RWPE1 (cell line): ENCODE measurements at regions not wholly inside any gene's neighbourhood (a gene's known extent, or its start where the extent isn't known, plus 50 kb on each side); places are given as distances from the start of the nearest gene placed in this dataset.

ENCODE experiments used
- CTCF ChIA-PET: fragments of 350-600 bp; sonication (Branson Sonifier 250); formaldehyde crosslinking; extraction: SDS; loops from one replicate; lab custom pipeline; 2021; lab: Yijun Ruan, JAX
- POLR2A ChIA-PET: fragments of 400-600 bp; formaldehyde crosslinking; extraction: SDS; loops from one replicate; lab custom pipeline; 2020; ENCODE audit warnings: antibody characterized with exemption; ENCODE audit not compliant: low non-redundant PET; lab: Yijun Ruan, JAX
- DNase-seq: peaks from one replicate; pipeline ENCODE4 v3.0.0; 2012; ENCODE audit warnings: low spot score
- H3K27ac ChIP-seq: fragments of 450-650 bp; 2 replicates; pipeline ENCODE4 v1.5.1; 2017
- CTCF ChIP-seq: fragments of 450-650 bp; conservative IDR thresholded peaks from 2 replicates; pipeline ENCODE4 v1.5.1; 2017; ENCODE audit warnings: low read depth, mild to moderate bottlenecking

- ChIA-PET POLR2A (no interaction called here), CTCF (no interaction called here)
- TF ChIP-seq CTCF: no peak
- DNase-seq: no peak
- H3K27ac ChIP-seq: no peak overlapping the region
Measured at GRCh38 chr10:106481598-106482275, 682.8 kb downstream of the SORCS1 start.

GRCh38 chr10:106479636-106480035, 684.9 kb downstream of the SORCS1 start:
- POLR2A ChIA-PET: no interaction called here
- CTCF ChIA-PET: no interaction called here
- H3K27ac ChIP-seq: no peak overlapping the region
- no peak for DNase-seq
- no peak for TF ChIP-seq CTCF

- H3K27ac ChIP-seq: no peak overlapping the region
- ChIA-PET POLR2A (no interaction called here), CTCF (no interaction called here)
- no peak for TF ChIP-seq CTCF
- DNase-seq: no peak
Measured at GRCh38 chr10:106474876-106475275, 689.6 kb downstream of the SORCS1 start.

GRCh38 chr10:106473129-106473685, 691.3 kb downstream of the SORCS1 start:
- ChIA-PET POLR2A (no interaction called here), CTCF (no interaction called here)
- no peak for TF ChIP-seq CTCF
- DNase-seq: no peak
- H3K27ac ChIP-seq: no peak overlapping the region

GRCh38 chr10:106467506-106467905, 697.0 kb downstream of the SORCS1 start:
- no peak for TF ChIP-seq CTCF
- CTCF ChIA-PET: no interaction called here
- no peak for DNase-seq
- H3K27ac ChIP-seq: no peak overlapping the region
- POLR2A ChIA-PET: no interaction called here

- CTCF ChIA-PET: no interaction called here
- no peak for DNase-seq
- H3K27ac ChIP-seq: no peak overlapping the region
- POLR2A ChIA-PET: no interaction called here
- TF ChIP-seq CTCF: no peak
Measured at GRCh38 chr10:106457522-106457921, 707.0 kb downstream of the SORCS1 start.
